Breast epithelium (tissue), 4 donors: ENCODE measurements at regions not wholly inside any gene's neighbourhood (a gene's known extent, or its start where the extent isn't known, plus 50 kb on each side); places are given as distances from the start of the nearest gene placed in this dataset.

ENCODE experiments used
- DNase-seq, 2 donors: peaks; one replicate each; pipeline ENCODE4 v3.0.0-alpha.2; 2019; ENCODE audit warnings: low spot score in 2 of 2
- H3K27ac ChIP-seq, 2 donors: fragments of 200-600 bp; sonication (generic) in 1 of 2; one replicate each; pipeline ENCODE4 v1.5.1; 2016 to 2019; ENCODE audit warnings: mild to moderate bottlenecking in 1 of 2
- H3K27me3 ChIP-seq, 2 donors: fragments of 200-600 bp; sonication (generic) in 1 of 2; one replicate each; pipeline versions ENCODE4 v1.5.1 to v1.6.0; 2017 to 2019; ENCODE audit warnings: control low read depth in 1 of 2, mild to moderate bottlenecking in 1 of 2
- H3K36me3 ChIP-seq: fragments of 200-600 bp; one replicate; pipeline ENCODE4 v1.5.1; 2019
- H3K4me1 ChIP-seq, 2 donors: fragments of 200-600 bp; sonication (generic); one replicate each; pipeline ENCODE4 v1.5.1; 2016 to 2019; ENCODE audit warnings: control low read depth in 1 of 2
- H3K4me3 ChIP-seq, 3 donors: fragments of 200-600 bp; sonication (generic); 1 replicate in 2 of 3; 2 replicates in 1 of 3; pipeline ENCODE4 v1.5.1; 2016 to 2019; ENCODE audit warnings: mild to moderate bottlenecking in 3 of 3, moderate library complexity in 2 of 3
- H3K9me3 ChIP-seq, 2 donors: fragments of 200-600 bp; sonication (generic) in 1 of 2; one replicate each; pipeline ENCODE4 v1.5.1; 2016 to 2019; ENCODE audit warnings: control low read depth in 1 of 2
- CTCF ChIP-seq, 3 donors: fragments of 450-650 bp; IDR thresholded peaks; one replicate each; pipeline ENCODE4 v1.5.1; 2016 to 2017; ENCODE audit warnings: antibody characterized with exemption in 3 of 3, mild to moderate bottlenecking in 3 of 3, moderate library complexity in 3 of 3
- POLR2A ChIP-seq: fragments of 450-650 bp; IDR thresholded peaks from one replicate; pipeline ENCODE4 v1.6.1; 2016; ENCODE audit warnings: antibody characterized with exemption, mild to moderate bottlenecking, moderate library complexity
- POLR2AphosphoS5 ChIP-seq, 3 donors: sonication (generic); formaldehyde crosslinking; IDR thresholded peaks; one replicate each; pipeline ENCODE4 v1.6.1; 2017; ENCODE audit warnings: antibody characterized with exemption in 3 of 3
- intact Hi-C: fragments of 100-400 bp; cut with DNase I; formaldehyde crosslinking; loops from one replicate; pipeline ENCODE4 v1.15.1; 2023; ENCODE audit warnings: low total_unique reads

- peak in 1 of 2 donors; percentile 50 for DNase-seq
- no peak for TF ChIP-seq POLR2AphosphoS5 (IDR thresholded peaks at IDR 0.05)
- no peak for TF ChIP-seq CTCF (IDR thresholded peaks at IDR 0.05)
- TF ChIP-seq POLR2A: no peak
- peak overlapping the region in 1 of 2 donors; percentile 36 for H3K27ac ChIP-seq
- intact Hi-C loops: no loop called here
- H3K27me3 ChIP-seq: no peaks in the 10 kb centered on the region
- no peaks in the 10 kb centered on the region for H3K36me3 ChIP-seq
- no peaks in the 10 kb centered on the region for H3K9me3 ChIP-seq
- H3K4me1 ChIP-seq: peaks cover 0 to 6% of the 10 kb centered on the region in 2 donors
- no peak overlapping the region for H3K4me3 ChIP-seq
Measured at GRCh38 chr5:68033029-68033428, 182.5 kb upstream of the PIK3R1 start.

GRCh38 chr5:68032216-68032762, 183.3 kb upstream of the PIK3R1 start:
- Histone ChIP-seq H3K27ac (no peak overlapping the region), H3K36me3 (no peaks in the 10 kb centered on the region), H3K4me3 (no peak overlapping the region), H3K4me1 (peaks cover 0 to 6% of the 10 kb centered on the region in 2 donors), H3K27me3 (no peaks in the 10 kb centered on the region), H3K9me3 (no peaks in the 10 kb centered on the region)
- no peak for DNase-seq
- intact Hi-C loops: no loop called here
- TF ChIP-seq POLR2AphosphoS5 (IDR thresholded peaks at IDR 0.05) (no peak), CTCF (IDR thresholded peaks at IDR 0.05) (no peak)

- no peaks in the 10 kb centered on the region for H3K36me3 ChIP-seq
- no peaks in the 10 kb centered on the region for H3K4me1 ChIP-seq
- no peaks in the 10 kb centered on the region for H3K9me3 ChIP-seq
- peak overlapping the region; percentile 14 to 62 for H3K27ac ChIP-seq
- intact Hi-C loops: no loop called here
- DNase-seq: no peak
- H3K27me3 ChIP-seq: no peaks in the 10 kb centered on the region
- H3K4me3 ChIP-seq: no peak overlapping the region
- TF ChIP-seq CTCF (IDR thresholded peaks at IDR 0.05) (no peak), POLR2AphosphoS5 (IDR thresholded peaks at IDR 0.05) (no peak), POLR2A (no peak)
Measured at GRCh38 chr5:68028131-68028727, 187.3 kb upstream of the PIK3R1 start.

GRCh38 chr5:68027519-68027918, 188.0 kb upstream of the PIK3R1 start:
- Histone ChIP-seq H3K4me1 (no peaks in the 10 kb centered on the region), H3K27me3 (no peaks in the 10 kb centered on the region), H3K9me3 (no peaks in the 10 kb centered on the region), H3K4me3 (no peak overlapping the region), H3K27ac (peak overlapping the region; percentile 14 to 62), H3K36me3 (no peaks in the 10 kb centered on the region)
- no peak for DNase-seq
- intact Hi-C loops: no loop called here
- peak in 1 of 3 donors; percentile 67 for TF ChIP-seq POLR2AphosphoS5 (IDR thresholded peaks at IDR 0.05)
- no peak for TF ChIP-seq POLR2A

GRCh38 chr5:68026092-68026885, 189.3 kb upstream of the PIK3R1 start:
- Histone ChIP-seq H3K4me3 (no peak overlapping the region), H3K4me1 (no peaks in the 10 kb centered on the region), H3K27ac (peak overlapping the region in 1 of 2 donors; percentile 14), H3K36me3 (no peaks in the 10 kb centered on the region), H3K27me3 (no peaks in the 10 kb centered on the region), H3K9me3 (no peaks in the 10 kb centered on the region)
- TF ChIP-seq POLR2A (no peak), POLR2AphosphoS5 (IDR thresholded peaks at IDR 0.05) (no peak), CTCF (IDR thresholded peaks at IDR 0.05) (no peak)
- no peak for DNase-seq
- intact Hi-C loops: no loop called here
